Colonic mucosa (tissue), 4 donors: ENCODE measurements at regions not wholly inside any gene's neighbourhood (a gene's known extent, or its start where the extent isn't known, plus 50 kb on each side); places are given as distances from the start of the nearest gene placed in this dataset.

ENCODE experiments used
- DNase-seq: peaks from one replicate; pipeline ENCODE4 v3.0.0-alpha.2; 2020
- H3K27ac ChIP-seq: fragments of 200-600 bp; one replicate; pipeline ENCODE4 v1.8.0; 2021
- H3K27me3 ChIP-seq: fragments of 200-600 bp; one replicate; pipeline ENCODE4 v1.8.0; 2021
- H3K36me3 ChIP-seq: fragments of 200-600 bp; one replicate; pipeline ENCODE4 v1.8.0; 2021
- H3K4me1 ChIP-seq: fragments of 200-600 bp; one replicate; pipeline ENCODE4 v1.8.0; 2021; ENCODE audit warnings: mild to moderate bottlenecking
- H3K4me3 ChIP-seq: fragments of 200-600 bp; one replicate; pipeline ENCODE4 v1.8.0; 2021
- H3K9ac ChIP-seq, 2 donors: one replicate each; pipeline ENCODE4 v1.7.0; 2013; ENCODE audit warnings: control low read depth in 2 of 2, low read depth in 2 of 2, low read length in 2 of 2
- H3K9me3 ChIP-seq: fragments of 200-600 bp; one replicate; pipeline ENCODE4 v1.8.0; 2021
- intact Hi-C: fragments of 100-400 bp; cut with DNase I; formaldehyde crosslinking; loops from one replicate; pipeline ENCODE4 v1.14.1; 2022
- TF ChIP-seq, protein P1 (sequence below): fragments of 200-600 bp; IDR thresholded peaks from one replicate; pipeline ENCODE4 v1.8.0; 2022; ENCODE audit warnings: antibody characterized with exemption, mild to moderate bottlenecking
- donor health status: healthy.
- donor health status: DM: no; HTN: no; CAD: no.
- donor health status: DM: no; HTN: no; CAD: no.

DNA sequence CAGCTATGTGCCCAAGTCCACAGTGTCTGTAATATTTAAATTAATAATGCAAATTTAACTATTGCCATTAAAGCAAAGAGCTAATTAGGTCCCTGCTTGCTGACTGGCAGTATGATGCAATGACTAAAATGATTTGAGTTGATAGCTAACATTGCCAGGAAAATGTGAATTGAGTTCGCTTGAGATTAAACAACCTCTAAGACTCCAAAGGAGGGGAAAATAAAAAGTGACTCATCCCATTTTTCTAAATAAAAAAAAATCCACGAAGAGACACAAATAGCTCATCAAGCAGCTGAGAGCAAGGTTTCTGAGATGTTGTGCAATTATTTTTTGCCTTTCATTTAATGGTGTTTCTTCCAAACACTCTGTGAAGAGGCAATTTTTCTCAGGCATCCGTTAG, 413.0 kb downstream of the MTX2 start:
- intact Hi-C loops: no loop called here
- H3K4me1 ChIP-seq: no peaks in the 10 kb centered on the region

GRCh38 chr2:176683618-176684111, 414.4 kb downstream of the MTX2 start:
- H3K36me3 ChIP-seq: no peaks in the 10 kb centered on the region
- H3K27me3 ChIP-seq: peaks cover 4% of the 10 kb centered on the region
- no peak overlapping the region for H3K27ac ChIP-seq
- no peaks in the 10 kb centered on the region for H3K4me1 ChIP-seq
- intact Hi-C loops: no loop called here
- DNase-seq: no peak
- TF ChIP-seq, protein P1, sequence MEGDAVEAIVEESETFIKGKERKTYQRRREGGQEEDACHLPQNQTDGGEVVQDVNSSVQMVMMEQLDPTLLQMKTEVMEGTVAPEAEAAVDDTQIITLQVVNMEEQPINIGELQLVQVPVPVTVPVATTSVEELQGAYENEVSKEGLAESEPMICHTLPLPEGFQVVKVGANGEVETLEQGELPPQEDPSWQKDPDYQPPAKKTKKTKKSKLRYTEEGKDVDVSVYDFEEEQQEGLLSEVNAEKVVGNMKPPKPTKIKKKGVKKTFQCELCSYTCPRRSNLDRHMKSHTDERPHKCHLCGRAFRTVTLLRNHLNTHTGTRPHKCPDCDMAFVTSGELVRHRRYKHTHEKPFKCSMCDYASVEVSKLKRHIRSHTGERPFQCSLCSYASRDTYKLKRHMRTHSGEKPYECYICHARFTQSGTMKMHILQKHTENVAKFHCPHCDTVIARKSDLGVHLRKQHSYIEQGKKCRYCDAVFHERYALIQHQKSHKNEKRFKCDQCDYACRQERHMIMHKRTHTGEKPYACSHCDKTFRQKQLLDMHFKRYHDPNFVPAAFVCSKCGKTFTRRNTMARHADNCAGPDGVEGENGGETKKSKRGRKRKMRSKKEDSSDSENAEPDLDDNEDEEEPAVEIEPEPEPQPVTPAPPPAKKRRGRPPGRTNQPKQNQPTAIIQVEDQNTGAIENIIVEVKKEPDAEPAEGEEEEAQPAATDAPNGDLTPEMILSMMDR: no peak
- H3K9ac ChIP-seq: no peak overlapping the region
- no peak overlapping the region for H3K4me3 ChIP-seq
- no peaks in the 10 kb centered on the region for H3K9me3 ChIP-seq

More for the DNA sequence above, 413.0 kb downstream of the MTX2 start:
- Histone ChIP-seq H3K27me3 (peaks cover 4% of the 10 kb centered on the region), H3K27ac (no peak overlapping the region), H3K36me3 (no peaks in the 10 kb centered on the region), H3K4me3 (no peak overlapping the region), H3K9me3 (no peaks in the 10 kb centered on the region), H3K9ac (no peak overlapping the region)
- DNase-seq: no peak
- TF ChIP-seq, protein P1: no peak

DNA sequence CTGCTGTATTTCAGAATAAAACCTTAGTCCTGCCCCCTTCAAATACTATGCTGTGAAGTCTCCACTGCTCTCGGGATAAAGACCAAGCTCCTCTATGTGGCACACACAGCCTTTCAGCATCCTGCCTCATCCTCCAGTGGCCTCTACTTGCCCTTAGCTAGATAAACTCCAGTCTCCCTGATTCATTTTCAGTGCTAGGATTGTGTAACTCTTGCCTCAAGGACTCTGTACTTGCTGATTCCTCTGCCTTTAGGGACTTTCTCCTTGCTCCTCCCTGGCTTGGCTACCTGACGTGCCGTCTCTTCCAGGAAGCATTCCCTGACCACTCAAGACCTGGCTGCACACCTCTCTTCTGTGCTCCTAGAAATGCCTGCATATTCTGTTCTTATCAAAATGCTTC, 416.7 kb downstream of the MTX2 start:
- intact Hi-C loops: no loop called here
- Histone ChIP-seq H3K9me3 (no peaks in the 10 kb centered on the region), H3K4me1 (no peaks in the 10 kb centered on the region), H3K36me3 (no peaks in the 10 kb centered on the region), H3K4me3 (no peak overlapping the region), H3K9ac (no peak overlapping the region), H3K27ac (no peak overlapping the region), H3K27me3 (peaks cover 4% of the 10 kb centered on the region)
- DNase-seq: no peak
- TF ChIP-seq, protein P1: no peak

GRCh38 chr2:176686328-176686727, 417.1 kb downstream of the MTX2 start:
- Histone ChIP-seq H3K36me3 (no peaks in the 10 kb centered on the region), H3K4me3 (no peak overlapping the region), H3K27me3 (peaks cover 4% of the 10 kb centered on the region), H3K27ac (no peak overlapping the region), H3K4me1 (no peaks in the 10 kb centered on the region), H3K9me3 (no peaks in the 10 kb centered on the region), H3K9ac (no peak overlapping the region)
- intact Hi-C loops: no loop called here
- TF ChIP-seq, protein P1: no peak
- no peak for DNase-seq

DNA sequence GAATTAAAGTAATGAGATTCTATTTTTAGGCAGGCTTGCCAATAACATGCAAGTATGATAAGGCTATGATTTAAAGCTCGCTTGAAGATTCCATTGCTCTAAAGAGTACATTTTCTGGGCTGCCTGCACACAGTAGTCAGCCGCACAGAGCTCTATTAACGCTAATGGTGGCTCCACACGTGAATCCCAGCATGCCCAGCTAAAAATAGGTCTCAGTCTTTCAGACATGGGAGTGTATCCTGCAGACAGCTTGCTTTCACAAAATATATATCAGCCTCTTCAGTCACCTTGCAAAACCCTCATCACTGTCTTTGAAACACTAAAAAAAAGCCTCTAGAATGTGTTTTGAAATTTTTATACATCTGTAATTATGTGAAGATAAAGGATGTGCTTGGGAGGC, 418.1 kb downstream of the MTX2 start:
- no peak for DNase-seq
- Histone ChIP-seq H3K27ac (no peak overlapping the region), H3K4me3 (no peak overlapping the region), H3K4me1 (no peaks in the 10 kb centered on the region), H3K36me3 (no peaks in the 10 kb centered on the region), H3K27me3 (peaks cover 3% of the 10 kb centered on the region), H3K9me3 (no peaks in the 10 kb centered on the region), H3K9ac (no peak overlapping the region)
- intact Hi-C loops: no loop called here
- TF ChIP-seq, protein P1: no peak
